ENCODE measurements at regions not wholly inside any gene's neighbourhood (a gene's known extent, or its start where the extent isn't known, plus 50 kb on each side); places are given as distances from the start of the nearest gene placed in this dataset.
"Not testable (repeated sequence)": the region's sequence is repeated elsewhere in the genome, so short reads cannot be mapped to it uniquely, and the experiment has no call there.

- no peak for DNase-seq
These were observed 257.7 kb downstream of the RHOU start for GRCh38 chr1:228992907-228993535.

- peak; percentile 65 for DNase-seq
These were observed 259.7 kb downstream of the RHOU start for GRCh38 chr1:228994676-228995594.

GRCh38 chr1:228996281-228996680 lies 261.0 kb downstream of the RHOU start:
- DNase-seq: peak; percentile 23

GRCh38 chr1:228997721-228998144 lies 262.5 kb downstream of the RHOU start:
- DNase-seq: no peak

- DNase-seq: peak; percentile 63
These were observed 262.9 kb downstream of the RHOU start for GRCh38 chr1:228998179-228998578.

- DNase-seq: no peak
These were observed 264.3 kb downstream of the RHOU start for GRCh38 chr1:228999446-229000170.

GRCh38 chr1:229000187-229000586 lies 264.9 kb downstream of the RHOU start:
- DNase-seq: no peak

- no peak for DNase-seq
These were observed 266.3 kb downstream of the RHOU start for GRCh38 chr1:229001467-229002011.

- DNase-seq: no peak
These were observed 266.8 kb downstream of the RHOU start for GRCh38 chr1:229002037-229002436.

GRCh38 chr1:229002451-229002960 lies 267.2 kb downstream of the RHOU start:
- no peak for DNase-seq

GRCh38 chr1:229003233-229004031 lies 267.5 kb upstream of the RAB4A start:
- no peak for DNase-seq

- no peak for DNase-seq
These were observed 266.7 kb upstream of the RAB4A start for GRCh38 chr1:229004066-229004833.

- DNase-seq: no peak
These were observed 265.8 kb upstream of the RAB4A start for GRCh38 chr1:229005097-229005496.

- DNase-seq: no peak
These were observed 265.4 kb upstream of the RAB4A start for GRCh38 chr1:229005556-229005955.

- DNase-seq: no peak
These were observed 264.6 kb upstream of the RAB4A start for GRCh38 chr1:229006121-229006870.

- DNase-seq: no peak
These were observed 263.7 kb upstream of the RAB4A start for GRCh38 chr1:229007167-229007566.

- DNase-seq: no peak
These were observed 263.2 kb upstream of the RAB4A start for GRCh38 chr1:229007701-229008100.

GRCh38 chr1:229008347-229008746 lies 262.6 kb upstream of the RAB4A start:
- not testable (repeated sequence) for DNase-seq

GRCh38 chr1:229011022-229011421 lies 259.9 kb upstream of the RAB4A start:
- no peak for DNase-seq

GRCh38 chr1:229012823-229013222 lies 258.1 kb upstream of the RAB4A start:
- no peak for DNase-seq
